ENCODE measurements at regions not wholly inside any gene's neighbourhood (a gene's known extent, or its start where the extent isn't known, plus 50 kb on each side); places are given as distances from the start of the nearest gene placed in this dataset.

DNA sequence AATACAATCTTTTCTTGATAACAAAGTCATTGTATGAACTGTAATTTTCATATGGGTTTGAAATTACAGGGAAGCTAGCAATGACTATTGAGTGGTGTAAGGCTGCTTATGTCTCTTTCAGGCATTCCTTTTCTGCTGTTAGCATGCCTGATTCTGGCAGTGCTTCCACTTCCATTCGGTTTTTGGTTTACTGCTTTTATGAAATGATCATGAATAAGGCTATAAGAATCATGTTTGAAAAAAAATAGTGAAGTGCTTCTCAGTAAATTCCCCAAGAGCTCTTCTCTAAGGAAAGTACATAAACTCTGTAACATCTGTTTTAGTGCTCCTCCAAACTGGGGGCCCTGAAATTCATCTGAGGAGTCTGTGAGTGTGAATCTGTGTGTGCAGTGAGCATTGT, 434.0 kb upstream of the RGS6 start:
- DNase-seq (ENCODE audit: low spot score) = no peak

DNA sequence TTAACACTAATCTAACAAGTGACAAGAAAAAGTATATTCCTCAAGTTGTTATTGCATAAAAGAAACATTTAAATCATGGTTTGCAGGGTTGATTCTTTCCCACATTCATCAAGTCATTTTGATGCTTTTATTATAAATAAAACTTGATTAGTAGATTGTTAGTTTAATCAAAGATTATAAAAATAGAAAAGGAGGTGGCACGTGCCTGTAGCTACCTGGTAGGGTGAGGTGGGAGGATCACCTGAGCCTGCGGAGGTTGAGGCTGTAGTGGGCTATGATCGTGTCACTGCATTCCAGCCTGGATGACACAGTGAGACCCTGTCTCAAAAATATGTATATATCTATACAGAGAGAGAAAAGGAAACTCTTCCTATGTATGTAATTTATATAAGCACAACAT, 433.2 kb upstream of the RGS6 start:
- DNase-seq (ENCODE audit: low spot score) = no peak

DNA sequence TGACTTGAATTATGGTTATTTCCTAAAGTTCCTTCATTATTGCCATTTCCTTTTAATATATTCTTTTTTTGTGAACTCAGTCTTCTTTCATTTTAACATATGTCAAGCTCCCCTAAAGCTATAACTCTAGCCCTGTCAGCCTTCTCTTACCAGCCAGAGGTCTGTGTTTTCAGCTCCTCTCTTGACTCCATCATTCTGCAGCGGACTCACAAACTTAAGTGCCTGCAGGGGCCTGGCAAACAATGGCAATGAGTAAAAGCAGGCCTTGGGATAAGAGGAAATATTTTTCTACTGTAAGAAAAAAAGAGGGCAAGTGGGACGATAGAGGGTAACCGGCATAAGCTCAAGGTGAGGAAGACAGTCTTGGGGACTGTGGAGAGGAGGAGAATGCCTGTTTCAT, 424.5 kb upstream of the RGS6 start:
- no peak for DNase-seq (ENCODE audit: low spot score)

DNA sequence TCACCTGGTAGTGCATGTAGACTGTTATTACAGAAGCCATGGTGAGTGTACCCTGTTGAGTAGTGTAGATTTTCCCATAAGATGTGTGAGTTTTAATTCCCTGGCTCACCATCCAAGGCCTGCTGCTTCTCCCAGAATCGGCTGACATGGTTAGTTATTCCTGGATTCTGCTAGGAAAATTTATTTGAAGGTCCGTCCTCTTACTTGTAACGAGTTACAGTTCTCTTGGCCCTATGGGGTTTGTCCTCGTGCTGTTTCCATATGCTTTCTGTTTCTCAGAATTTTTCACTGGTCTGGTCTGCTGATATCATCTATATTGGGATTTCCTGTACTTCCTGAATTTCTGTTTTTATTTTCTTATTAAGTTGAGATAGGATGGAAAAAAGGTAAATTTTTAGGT, 423.3 kb upstream of the RGS6 start:
- DNase-seq (ENCODE audit: low spot score) = no peak

DNA sequence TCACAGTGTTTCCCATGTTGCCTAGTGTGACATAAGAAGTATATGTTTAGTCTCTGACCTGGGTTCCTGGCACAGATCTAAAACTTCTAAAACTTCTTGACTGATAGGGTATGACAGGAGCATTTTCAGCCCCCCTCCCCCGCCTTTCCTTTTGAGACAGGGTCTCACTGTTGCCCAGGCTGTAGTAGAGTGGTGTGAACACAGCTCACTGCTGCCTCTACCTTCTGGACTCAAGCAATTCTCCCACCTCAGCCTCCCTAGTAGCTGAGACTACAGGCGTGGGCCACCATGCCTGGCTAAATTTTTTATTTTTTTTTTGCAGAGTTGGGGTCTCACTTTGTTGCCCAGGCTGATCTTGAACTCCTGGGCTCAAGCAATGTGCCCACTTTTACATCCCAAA, 421.1 kb upstream of the RGS6 start:
- no peak for DNase-seq (ENCODE audit: low spot score)

DNA sequence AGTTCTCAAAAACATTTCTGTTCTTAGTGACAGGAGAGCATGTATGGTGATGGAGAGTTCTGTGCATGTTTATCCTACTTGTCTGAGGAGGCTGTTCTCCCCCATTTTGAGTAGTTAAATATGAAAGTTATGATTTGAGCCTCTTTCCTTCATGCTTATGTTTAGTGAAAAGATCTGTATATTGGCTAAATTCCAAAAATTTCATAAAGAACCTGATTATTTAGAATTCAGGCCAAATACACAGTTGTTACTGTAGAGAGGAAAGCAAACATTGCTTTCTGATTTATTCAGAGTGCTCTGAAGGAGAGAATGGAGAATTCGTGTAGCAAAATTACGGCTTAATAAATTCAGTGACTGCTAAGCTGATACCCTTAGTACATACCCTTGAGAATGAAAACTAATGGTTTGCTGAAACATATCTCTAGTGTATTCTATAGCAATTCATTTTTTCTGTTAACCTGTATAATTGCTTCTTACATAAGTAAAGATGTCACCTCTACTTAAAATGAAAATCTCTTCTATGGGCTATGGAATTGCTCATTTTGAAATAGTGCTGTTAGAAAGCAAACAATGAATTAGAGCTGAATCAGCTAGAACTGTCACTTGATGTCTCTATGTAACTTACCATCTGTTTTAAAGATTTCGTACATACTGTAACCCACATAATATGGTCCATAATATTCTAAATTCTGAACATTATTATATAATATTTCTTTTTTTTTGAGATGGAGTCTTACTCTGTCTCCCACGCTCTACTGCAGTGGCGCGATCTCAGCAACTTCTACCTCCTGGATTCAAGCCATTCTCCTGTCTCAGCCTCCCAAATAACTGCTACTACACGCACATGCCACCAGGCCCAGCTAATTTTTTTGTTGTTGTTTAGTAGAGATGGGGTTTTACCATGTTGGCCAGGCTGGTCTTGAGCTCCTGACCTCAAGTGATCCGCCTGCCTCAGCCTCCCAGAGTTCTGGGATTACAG, 417.0 kb upstream of the RGS6 start:
- no peak for DNase-seq (ENCODE audit: low spot score)

DNA sequence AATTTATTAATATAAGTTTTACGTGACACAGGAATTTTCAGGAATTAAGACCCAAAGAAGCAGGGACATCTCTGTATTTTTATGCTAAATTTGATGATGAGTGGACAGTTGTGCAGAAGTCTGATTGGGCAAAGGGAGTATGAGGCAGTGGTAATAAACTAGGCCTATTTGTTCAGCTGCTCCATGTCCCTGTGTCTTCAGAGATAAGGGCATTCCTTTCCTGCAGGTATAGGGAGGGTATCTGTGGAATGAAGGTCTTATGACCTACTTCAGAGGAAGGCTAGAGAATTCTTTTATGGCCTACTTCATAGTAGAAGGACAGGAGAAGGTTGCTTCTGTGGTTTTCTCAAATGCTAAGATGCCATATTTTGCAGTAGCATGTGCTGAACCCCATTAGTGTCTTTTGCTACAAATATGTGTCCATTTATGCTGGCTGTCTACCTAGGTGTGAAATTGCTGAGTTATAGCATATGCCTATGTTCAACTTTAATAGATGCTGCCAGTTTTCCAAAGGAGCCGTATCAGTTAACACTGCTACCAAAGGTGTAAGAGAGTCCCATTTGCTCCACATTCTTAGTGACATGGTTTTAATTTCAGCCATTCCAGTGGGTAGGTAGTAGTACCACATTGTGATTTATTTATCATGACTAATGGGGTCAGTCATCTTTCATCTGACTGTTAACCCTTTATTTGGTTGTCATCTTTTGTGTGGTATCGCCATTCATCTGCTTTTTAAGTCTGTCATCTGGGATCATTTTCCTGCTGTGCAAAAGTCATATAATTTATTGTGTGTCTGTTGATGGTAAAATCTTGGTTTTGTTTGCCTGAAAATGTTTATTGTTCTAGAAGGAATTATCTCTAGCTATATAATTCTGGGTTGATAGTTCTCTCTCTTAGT, 410.7 kb upstream of the RGS6 start:
- DNase-seq (ENCODE audit: low spot score) = no peak

DNA sequence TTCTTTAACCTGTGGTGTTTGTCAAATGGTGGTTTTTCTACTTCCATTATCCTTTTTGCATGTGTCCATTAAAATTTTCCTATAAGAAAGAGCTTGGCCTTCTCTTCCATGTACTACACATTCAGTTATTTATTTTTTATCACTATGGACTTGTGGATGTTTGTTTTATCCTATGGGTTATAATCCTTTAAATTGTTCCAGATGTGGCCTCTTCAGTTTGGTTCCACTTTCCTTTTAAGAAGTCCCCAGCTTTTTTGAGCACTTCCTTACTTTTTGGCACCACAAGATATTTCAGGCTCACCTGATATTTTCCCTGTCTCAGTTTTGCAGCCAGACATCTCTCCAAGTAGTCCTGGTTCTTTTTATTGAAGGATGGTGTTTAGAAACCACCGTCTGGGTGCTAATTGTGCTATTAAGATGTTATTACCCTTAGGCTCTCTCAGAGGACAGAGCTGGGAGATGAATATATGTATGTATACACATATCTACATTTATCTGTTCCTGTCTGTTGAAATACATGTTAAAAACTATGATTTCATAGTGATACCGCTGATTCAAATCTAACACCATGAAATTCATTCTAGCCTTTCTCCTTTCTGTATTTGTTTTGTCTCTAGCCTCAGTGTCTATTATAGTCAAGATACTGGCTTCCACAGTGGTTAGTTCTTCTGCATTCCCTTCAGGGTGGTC, 408.5 kb upstream of the RGS6 start:
- no peak for DNase-seq (ENCODE audit: low spot score)

DNA sequence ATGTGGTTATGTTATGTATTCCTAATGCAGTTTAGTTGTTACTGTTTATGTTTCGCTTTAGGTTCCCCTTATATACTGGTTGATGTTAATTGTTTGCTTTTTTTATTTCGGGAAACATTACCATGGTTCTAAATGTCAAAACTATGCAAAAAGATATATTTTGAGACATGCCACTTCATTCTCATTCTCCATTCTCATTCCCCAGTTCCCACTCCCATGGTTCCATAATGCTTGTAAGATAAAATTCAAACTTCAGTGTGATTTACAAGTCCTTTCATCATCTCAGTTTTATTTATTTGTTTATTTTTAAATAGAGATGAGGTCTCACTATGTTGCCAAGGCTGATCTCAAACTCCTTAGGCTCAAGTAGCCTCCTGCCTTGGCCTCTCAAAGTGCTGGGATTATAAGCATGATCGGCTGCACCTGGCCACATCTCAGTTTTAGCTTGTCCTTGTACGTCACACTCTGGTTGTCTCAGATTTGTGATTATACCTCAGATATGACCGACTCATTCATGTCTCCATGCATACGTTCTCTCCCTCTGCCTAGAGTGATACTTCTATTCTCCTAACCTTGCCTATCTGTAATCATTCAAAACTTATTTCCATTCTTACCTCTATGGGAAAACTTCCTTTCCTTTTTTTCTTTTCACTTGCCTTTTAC, 407.8 kb upstream of the RGS6 start:
- DNase-seq (ENCODE audit: low spot score) = no peak

DNA sequence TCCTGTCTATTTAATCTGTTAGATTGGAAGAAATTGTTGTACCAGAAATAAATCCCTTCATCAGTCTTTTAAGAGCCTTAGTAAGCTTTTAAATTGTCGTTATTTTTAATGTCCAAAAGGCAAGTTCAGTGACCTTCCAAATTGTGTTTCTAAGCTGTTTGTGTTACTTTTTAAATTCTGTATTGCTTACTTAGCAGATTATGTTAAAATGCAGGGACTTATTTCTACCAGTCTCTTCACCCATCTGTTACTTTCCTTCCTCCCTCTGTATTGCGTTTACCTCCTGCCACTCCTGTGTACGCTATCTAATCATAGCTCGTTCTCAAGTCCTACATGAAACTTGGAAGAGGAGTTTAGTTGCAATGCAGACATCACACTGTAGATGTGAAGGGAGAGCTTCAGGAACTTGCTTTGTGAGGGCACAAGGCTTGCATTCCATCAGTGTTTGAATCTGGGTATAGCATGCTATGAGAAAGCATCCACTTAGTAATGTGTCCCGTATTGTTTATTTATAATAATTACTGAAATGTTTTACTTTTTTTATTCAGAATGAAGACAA, 406.5 kb upstream of the RGS6 start:
- no peak for DNase-seq (ENCODE audit: low spot score)

DNA sequence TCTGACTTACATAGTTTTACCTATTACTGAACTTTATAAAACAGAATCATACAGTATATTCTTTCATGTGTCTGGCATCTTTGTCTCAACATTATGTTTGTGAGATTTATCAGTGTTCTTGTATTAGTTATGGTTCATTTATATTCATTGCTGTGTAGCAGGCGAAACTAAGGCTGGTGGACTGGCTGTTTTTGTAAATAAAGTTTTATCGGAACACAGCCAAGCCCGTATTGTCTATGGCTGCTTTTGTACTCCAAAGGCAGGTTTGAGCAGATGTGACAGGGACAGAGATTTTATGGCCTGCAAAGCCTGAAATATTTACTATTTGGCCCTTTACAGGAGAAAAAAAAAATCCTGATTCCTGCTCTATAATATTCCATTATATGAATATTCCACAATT, 405.8 kb upstream of the RGS6 start:
- DNase-seq (ENCODE audit: low spot score) = no peak

DNA sequence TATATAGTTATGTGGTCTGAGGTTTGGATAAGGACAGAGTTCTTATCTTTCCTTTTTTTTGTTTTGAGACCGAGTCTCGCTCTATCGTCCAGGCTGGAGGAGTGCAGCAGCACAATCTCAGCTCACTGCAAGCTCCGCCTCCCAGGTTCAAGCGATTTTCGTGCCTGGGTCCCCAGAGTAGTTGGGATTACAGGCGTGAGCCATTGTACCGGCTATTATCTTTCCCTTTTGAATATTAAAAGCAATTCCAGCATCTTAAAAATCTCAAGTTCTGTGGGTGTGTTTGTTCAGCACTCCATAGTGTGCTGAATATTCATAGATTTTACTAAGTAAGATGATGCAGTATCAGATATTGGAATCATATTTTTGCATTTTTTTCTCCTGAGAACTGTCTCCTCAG, 404.4 kb upstream of the RGS6 start:
- DNase-seq (ENCODE audit: low spot score) = no peak

DNA sequence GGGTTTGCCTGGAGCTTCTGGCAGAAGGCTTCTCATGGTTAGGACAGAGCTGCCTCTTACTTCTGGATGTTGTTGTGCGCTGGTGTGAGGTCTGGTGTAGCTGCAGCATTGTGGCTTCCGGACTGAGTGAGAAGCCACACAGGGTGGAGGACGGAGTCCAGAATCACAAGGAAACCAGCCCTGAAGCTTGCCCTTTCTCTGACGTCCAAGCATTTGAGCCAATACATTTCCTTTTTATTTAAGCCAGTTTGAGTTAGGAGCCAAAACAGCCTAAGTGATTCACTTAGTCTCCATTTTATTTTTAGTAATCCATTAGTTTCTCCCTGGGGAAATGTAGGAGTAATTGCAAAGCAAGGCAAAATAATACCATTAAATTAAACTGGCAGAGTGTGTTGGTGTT, 402.4 kb upstream of the RGS6 start:
- DNase-seq (ENCODE audit: low spot score) = peak; percentile 8

DNA sequence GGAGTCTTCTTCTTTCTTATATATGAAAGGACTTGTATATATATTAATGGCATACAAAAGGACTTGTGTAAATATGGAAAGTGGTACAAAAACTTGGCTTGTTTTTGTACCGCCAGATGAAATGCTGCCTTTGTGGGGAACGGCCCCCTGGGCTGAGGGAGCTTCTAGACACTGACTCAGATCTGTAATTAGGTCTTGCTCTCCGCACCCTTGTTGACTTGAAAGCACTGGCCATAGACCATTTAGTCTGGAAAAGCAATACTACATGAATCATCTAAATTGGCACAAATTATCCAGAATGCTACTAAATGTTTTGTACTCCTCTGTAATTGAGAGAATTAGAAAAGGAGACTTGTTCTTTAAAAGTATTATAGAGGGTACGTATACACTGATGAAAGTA, 399.9 kb upstream of the RGS6 start:
- DNase-seq (ENCODE audit: low spot score) = no peak

DNA sequence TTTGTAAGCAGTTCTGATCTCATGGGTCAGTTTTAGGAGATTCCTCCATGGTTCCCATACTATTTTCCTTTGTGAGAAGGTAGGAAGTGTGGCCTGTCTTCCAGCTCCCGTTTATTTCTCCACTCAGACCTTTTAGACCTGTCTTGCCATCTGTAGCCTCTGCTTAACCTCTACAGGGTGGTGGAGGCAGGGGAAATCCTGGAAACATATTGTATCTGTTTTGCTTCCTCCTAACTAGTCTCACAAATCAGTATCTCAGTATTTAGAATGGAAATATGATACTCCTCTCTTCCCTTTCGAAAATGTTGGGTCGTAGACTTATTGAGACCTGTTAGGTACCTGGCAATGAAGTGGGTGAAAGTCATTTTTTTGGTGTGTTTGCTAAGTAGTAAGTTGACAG, 399.4 kb upstream of the RGS6 start:
- no peak for DNase-seq (ENCODE audit: low spot score)

DNA sequence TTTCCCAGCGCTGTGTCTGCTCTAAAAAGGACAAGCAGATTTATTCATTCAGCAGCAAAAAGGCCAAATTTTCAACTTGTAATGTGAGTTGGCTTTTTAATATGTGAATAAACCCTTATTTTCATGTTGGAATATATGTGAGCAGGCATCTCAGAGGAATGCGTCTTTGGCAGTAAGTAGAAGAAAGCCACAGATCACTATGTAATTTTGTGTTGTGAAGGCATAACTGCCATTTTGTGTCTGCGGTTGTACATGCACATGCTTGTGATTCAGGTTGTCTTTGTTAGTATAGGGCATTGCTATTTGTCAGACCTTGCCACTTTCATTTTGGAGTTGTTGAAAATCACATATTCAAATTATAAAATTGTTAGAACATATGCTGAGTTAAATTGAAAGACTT, 398.8 kb upstream of the RGS6 start:
- DNase-seq (ENCODE audit: low spot score) = no peak

DNA sequence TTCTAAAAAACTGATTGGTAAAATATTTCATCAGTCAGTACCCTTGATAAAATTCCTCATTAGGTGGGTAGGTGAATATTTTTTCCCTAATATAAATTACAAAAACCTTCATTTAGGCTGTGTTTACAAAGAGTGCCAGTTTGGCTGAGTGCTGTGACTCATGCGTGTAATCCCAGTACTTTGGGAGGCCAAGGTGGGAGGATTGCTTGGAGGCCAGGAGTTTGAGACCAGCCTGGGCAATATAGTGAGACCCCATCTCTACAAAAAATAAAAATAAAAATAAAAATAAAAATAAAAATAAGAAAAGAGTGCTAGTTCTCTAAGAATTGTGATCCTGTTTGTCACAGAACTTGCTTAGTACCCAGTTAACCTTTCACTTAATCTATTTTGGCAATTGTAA, 398.4 kb upstream of the RGS6 start:
- no peak for DNase-seq (ENCODE audit: low spot score)

DNA sequence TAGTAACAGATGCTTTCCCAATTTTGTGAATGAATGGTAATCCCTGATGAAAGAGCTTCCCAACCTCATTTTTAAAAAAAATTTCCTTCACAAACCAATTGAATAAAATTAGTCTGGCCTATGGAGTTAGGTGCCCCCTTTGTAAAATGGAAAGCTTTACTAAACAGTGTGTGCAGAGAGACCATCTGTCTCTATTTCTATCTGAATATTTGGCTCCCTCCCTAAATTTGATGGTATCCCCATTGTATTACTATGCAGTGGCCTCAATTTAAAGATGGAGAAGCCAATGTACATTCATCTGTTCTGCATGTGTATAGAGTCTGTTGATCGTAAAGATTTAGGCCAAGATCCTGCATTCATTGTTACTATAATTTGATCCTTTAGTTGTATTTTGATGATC, 397.7 kb upstream of the RGS6 start:
- DNase-seq (ENCODE audit: low spot score) = no peak

DNA sequence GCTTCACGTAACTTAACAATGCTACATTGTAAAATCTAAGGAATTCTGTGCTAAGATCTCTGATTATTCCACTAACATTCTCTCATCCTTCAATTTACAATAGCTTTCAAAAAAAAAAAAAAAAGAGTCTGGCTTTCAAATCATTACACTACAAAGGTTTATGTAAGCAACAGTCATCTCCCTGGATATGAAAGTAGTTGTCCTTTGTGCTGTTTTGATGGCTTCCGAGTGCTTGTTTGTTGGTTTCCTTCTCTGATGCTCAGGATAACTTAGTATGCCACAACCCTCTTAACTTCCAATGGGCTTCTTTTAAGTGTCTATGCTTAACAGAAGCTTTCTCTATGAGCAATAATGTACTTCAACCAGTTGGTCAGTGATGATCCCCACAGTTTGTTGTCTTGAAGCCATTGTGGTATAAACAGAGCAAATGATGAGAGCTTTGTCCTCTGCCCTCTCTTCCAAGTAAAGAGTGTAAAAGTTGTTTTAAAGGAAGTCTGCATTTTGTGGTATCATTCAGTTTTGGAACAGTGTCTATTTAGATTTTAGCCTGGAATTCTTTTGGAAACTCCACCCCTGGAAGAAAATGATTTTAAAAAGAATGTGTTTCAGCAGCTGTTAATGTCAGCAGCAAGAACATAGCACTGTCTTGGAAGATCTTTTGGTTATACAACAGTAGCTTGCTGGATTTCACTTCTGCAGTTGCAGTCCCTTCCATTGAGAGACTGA, 396.1 kb upstream of the RGS6 start:
- no peak for DNase-seq (ENCODE audit: low spot score)

DNA sequence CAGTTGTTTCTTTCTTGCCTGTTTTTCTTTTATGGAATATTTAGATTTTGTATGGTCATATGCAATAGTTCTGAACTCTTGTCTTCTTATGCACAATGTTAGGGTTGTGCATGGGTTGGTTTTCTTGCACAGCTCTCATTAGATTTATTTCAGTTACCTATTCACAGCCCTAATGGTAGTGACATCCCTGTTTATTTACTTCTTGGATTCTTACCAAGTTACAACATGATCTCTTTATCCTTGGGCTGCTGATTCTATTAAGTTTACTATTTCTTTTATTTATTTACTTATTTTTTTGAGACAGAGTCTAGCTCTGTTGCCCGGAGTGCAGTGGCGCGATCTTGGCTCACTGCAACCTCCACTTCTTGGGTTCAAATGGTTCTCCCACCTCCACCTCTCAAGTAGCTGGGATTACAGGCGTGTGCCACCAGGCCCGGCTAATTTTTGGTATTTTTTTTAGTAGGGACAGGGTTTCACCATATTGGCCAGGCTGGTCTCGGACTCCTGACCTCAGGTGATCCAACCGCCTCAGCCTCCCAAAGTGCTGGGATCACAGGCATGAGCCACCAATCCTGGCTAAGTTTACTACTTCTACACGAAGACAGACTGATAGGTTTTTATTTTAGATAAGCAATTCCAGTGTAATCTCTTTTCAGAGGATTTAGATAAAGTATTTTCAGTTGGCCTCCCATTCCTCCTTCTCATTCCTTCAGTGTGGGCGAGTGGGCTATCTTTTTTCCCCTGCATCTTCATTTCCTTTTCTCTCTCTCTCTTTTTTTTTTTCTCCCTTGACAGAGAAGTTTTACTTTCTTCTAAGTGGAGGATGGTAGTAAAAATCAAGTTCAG, 395.1 kb upstream of the RGS6 start:
- no peak for DNase-seq (ENCODE audit: low spot score)

All from AG08396 (cell line).